Esophagus squamous epithelium (tissue), 4 donors: ENCODE measurements at regions not wholly inside any gene's neighbourhood (a gene's known extent, or its start where the extent isn't known, plus 50 kb on each side); places are given as distances from the start of the nearest gene placed in this dataset.

ENCODE experiments used
- CTCF ChIP-seq, 6 experiments: fragments of 450-650 bp in 4 of 6; fragments of 200-600 bp in 2 of 6; sonication (generic) in 2 of 6; IDR thresholded peaks; one replicate each; pipeline ENCODE4 v1.5.1; 2016 to 2019; ENCODE audit warnings: antibody characterized with exemption in 6 of 6, mild to moderate bottlenecking in 4 of 6, moderate library complexity in 4 of 6
- POLR2A ChIP-seq, 4 donors: fragments of 450-650 bp; IDR thresholded peaks; one replicate each; pipeline ENCODE4 v1.6.1; 2017; ENCODE audit warnings: antibody characterized with exemption in 4 of 4, mild to moderate bottlenecking in 4 of 4, moderate library complexity in 3 of 4

DNA sequence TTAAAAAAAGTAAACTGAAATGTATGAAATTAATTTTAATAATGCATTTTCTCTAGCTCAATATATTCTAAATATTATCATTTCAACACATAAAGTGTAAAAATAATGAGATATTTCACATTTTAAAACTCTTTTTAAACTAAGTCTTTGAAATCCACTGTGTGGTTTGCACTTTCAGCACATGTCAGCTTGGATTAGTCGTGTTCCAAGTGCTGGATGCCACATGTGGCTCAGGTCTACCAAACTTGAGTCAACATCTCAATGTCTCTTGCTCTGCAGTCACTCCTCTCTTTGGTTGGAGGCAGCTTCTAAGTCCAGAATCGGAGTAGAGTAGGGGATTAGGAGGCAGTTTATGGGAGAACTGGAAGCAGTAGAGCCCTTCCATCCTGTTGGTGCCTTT, 173.7 kb upstream of the ANKRD55 start:
- TF ChIP-seq CTCF (IDR thresholded peaks at IDR 0.05) = no peak
- no peak for TF ChIP-seq POLR2A (IDR thresholded peaks at IDR 0.05)
